ENCODE measurements at regions not wholly inside any gene's neighbourhood (a gene's known extent, or its start where the extent isn't known, plus 50 kb on each side); places are given as distances from the start of the nearest gene placed in this dataset.

GRCh38 chr15:45913451-45913850 lies 278.6 kb downstream of the SQOR start:
- TF ChIP-seq CTCF (IDR thresholded peaks at IDR 0.05; ENCODE audit: low read length): no peak
- TF ChIP-seq EZH2phosphoT487 (IDR thresholded peaks at IDR 0.05; ENCODE audit: low read length): no peak
- TF ChIP-seq EZH2 (optimal IDR thresholded peaks at IDR 0.05; ENCODE audit: low read depth, low read length): no peak

Data from MM.1S (cell line).